ENCODE measurements at regions not wholly inside any gene's neighbourhood (a gene's known extent, or its start where the extent isn't known, plus 50 kb on each side); places are given as distances from the start of the nearest gene placed in this dataset.

DNA sequence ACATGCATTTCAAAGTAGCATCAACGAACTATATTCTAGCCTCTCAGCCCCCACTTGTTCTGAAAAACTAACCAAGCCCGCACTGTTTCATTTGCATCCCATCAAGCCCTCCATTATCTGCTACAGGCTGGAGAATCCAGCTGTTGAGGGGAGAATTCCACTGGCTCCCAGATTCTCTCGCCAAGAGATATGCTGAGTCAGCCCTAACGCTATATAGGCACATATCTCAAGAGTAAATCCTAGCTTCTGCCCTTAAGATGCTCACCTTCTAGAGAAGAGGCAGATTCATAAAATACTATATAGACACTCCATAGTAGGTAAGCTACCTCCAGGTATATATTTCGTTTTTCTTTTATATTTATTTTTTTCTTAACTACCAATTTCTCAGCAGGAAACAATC lies 266.4 kb upstream of the TARS1 start:
- WGBS, 2 donors: 88 to 91% methylated on average over 5 of the region's 5 CpGs
- TF ChIP-seq POLR2A (IDR thresholded peaks at IDR 0.05): no peak
- TF ChIP-seq CTCF (IDR thresholded peaks at IDR 0.05): no peak
- DNase-seq (ENCODE audit: low spot score in 2 of 2): no peak
- intact Hi-C loops (cut with DNase I; ENCODE audit: low total_unique reads): no loop called here
- H3K4me3 ChIP-seq (ENCODE audit: low read depth, poor library complexity, severe bottlenecking): no peak overlapping the region

- intact Hi-C loops (cut with DNase I; ENCODE audit: low total_unique reads): no loop called here
Observed at GRCh38 chr5:33179301-33179700, 261.5 kb upstream of the TARS1 start.

DNA sequence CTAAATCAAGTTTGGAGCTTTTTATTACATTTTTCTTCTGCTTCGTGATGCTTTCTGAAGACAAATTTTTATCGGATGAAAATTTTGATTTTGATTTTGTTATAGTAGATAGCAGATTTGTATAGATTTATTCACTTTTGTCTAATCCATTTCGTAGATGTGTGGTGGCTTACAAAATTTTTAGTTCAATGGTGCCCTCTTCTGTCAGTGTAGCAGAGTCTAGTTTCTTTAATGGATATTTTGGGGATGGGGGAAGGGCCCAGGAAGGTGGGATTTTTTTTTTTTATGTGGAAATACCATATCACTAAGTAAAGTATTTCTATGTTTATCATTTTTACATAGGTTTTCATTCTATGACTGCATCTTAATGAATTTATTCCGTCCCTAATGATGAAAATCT lies 259.9 kb upstream of the TARS1 start:
- WGBS, 2 donors: 62 to 66% methylated on average over 4 of the region's 4 CpGs
- TF ChIP-seq CTCF (IDR thresholded peaks at IDR 0.05): no peak
- no peak for TF ChIP-seq POLR2A (IDR thresholded peaks at IDR 0.05)
- intact Hi-C loops (cut with DNase I; ENCODE audit: low total_unique reads): no loop called here
- no peak for DNase-seq (ENCODE audit: low spot score in 2 of 2)
- no peak overlapping the region for H3K4me3 ChIP-seq (ENCODE audit: low read depth, poor library complexity, severe bottlenecking)

More at GRCh38 chr5:33179301-33179700, 261.5 kb upstream of the TARS1 start:
- H3K4me3 ChIP-seq (ENCODE audit: low read depth, poor library complexity, severe bottlenecking): no peak overlapping the region
- 61 to 65% methylated on average over 2 of the region's 2 CpGs for WGBS, 2 donors
- TF ChIP-seq CTCF (IDR thresholded peaks at IDR 0.05) (no peak), POLR2A (IDR thresholded peaks at IDR 0.05) (no peak)
- DNase-seq (ENCODE audit: low spot score in 2 of 2): no peak

DNA sequence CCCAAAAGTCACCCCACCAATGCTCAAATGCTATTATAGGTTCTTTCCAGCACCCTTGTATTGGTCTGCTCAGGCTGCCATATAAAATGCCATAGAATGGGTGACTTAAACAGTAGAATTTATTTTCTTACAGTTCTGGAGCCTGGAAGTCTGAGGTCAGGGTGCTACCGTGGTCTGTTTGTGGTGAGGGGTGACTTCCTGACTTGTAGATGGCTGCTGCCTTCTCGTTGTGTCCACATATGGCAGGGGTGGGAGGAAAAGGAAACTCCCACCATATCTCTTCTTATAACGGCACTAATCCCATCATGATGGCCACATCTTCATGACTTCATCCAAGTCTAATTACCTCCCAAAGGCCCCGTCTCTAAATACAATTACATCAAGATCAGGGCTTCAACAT lies 257.8 kb upstream of the TARS1 start:
- WGBS, 2 donors: 76 to 82% methylated on average over 4 of the region's 4 CpGs
- TF ChIP-seq CTCF (IDR thresholded peaks at IDR 0.05) (no peak), POLR2A (IDR thresholded peaks at IDR 0.05) (no peak)
- intact Hi-C loops (cut with DNase I; ENCODE audit: low total_unique reads): no loop called here
- no peak for DNase-seq (ENCODE audit: low spot score in 2 of 2)
- H3K4me3 ChIP-seq (ENCODE audit: low read depth, poor library complexity, severe bottlenecking): no peak overlapping the region

- TF ChIP-seq CTCF (IDR thresholded peaks at IDR 0.05) (no peak), POLR2A (IDR thresholded peaks at IDR 0.05) (no peak)
- no peak for DNase-seq (ENCODE audit: low spot score in 2 of 2)
- intact Hi-C loops (cut with DNase I; ENCODE audit: low total_unique reads): no loop called here
- WGBS, 2 donors: 54 to 57% methylated on average over 2 of the region's 2 CpGs
- H3K4me3 ChIP-seq (ENCODE audit: low read depth, poor library complexity, severe bottlenecking): no peak overlapping the region
Observed at GRCh38 chr5:33184367-33184766, 256.4 kb upstream of the TARS1 start.

DNA sequence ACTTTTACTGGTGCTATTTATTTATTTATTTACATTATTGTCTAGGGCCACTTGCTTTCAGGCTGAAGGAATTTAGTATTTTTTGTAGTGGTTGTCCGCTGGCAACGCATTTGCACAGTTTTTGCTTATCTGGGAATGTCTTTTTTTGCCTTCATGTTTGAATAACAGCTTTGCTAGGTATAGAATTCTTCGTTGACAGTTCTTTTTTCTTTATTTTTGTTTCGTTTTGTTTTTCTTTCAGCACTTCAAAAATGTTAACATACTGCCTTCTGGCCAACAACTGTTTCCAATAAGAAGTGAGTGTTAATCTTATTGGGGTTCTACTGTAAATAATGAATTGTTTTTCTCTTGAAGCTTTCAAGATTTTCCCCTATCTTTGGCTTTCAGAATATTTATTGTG lies 252.7 kb upstream of the TARS1 start:
- H3K4me3 ChIP-seq (ENCODE audit: low read depth, poor library complexity, severe bottlenecking): no peak overlapping the region
- intact Hi-C loops (cut with DNase I; ENCODE audit: low total_unique reads): no loop called here
- 89 to 92% methylated on average over 4 of the region's 4 CpGs for WGBS, 2 donors

More for the DNA sequence above, 252.7 kb upstream of the TARS1 start:
- DNase-seq (ENCODE audit: low spot score in 2 of 2): no peak
- TF ChIP-seq POLR2A (IDR thresholded peaks at IDR 0.05) (no peak), CTCF (IDR thresholded peaks at IDR 0.05) (no peak)

Data from lower leg skin (tissue), 4 donors.